ENCODE measurements at regions not wholly inside any gene's neighbourhood (a gene's known extent, or its start where the extent isn't known, plus 50 kb on each side); places are given as distances from the start of the nearest gene placed in this dataset.

DNA sequence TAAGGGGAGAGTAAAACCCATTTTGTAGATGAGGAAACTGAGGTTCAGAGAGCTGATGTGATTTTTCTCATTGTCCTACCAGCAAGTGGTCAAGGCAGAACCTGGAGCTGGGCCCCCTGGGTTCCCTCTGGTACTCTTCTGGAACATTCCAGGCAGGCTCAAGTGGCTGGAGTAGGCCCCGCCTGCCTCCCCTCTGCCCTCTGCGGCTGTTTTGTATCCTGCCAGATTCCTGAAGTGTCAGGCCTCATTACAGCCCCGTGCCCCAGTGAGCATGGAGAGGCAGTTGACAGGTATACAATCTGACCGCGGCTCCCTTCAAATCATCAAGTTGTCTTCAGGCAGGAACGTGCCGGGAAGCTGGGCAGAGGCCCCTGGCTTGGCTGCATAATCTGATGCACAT is 94.6 kb upstream of the CD82 start:
- TF ChIP-seq, protein P1, sequence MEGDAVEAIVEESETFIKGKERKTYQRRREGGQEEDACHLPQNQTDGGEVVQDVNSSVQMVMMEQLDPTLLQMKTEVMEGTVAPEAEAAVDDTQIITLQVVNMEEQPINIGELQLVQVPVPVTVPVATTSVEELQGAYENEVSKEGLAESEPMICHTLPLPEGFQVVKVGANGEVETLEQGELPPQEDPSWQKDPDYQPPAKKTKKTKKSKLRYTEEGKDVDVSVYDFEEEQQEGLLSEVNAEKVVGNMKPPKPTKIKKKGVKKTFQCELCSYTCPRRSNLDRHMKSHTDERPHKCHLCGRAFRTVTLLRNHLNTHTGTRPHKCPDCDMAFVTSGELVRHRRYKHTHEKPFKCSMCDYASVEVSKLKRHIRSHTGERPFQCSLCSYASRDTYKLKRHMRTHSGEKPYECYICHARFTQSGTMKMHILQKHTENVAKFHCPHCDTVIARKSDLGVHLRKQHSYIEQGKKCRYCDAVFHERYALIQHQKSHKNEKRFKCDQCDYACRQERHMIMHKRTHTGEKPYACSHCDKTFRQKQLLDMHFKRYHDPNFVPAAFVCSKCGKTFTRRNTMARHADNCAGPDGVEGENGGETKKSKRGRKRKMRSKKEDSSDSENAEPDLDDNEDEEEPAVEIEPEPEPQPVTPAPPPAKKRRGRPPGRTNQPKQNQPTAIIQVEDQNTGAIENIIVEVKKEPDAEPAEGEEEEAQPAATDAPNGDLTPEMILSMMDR (conservative IDR thresholded peaks at IDR 0.05) = no peak
- no peak for TF ChIP-seq EZH2 (IDR thresholded peaks at IDR 0.05; ENCODE audit: low read depth)
